RWPE2 (cell line): ENCODE measurements at regions not wholly inside any gene's neighbourhood (a gene's known extent, or its start where the extent isn't known, plus 50 kb on each side); places are given as distances from the start of the nearest gene placed in this dataset.

Source experiments
- ATAC-seq: fragments of 200-7000 bp; cut with Tn5 transposase; 3 replicates; pipeline ENCODE4 v1.9.1; 2021; ENCODE audit warnings: low read depth
- DNase-seq: peaks from one replicate; pipeline ENCODE4 v3.0.0-alpha.2; 2020; ENCODE audit warnings: low spot score
- H3K27ac ChIP-seq: fragments of 450-650 bp; 2 replicates; pipeline ENCODE4 v1.5.1; 2017; ENCODE audit warnings: mild to moderate bottlenecking; ENCODE audit not compliant: poor library complexity, severe bottlenecking
- H3K27me3 ChIP-seq: fragments of 250-450 bp; sonication (Bioruptor Pico); 2 replicates; pipeline ENCODE4 v1.5.1; 2021; ENCODE audit warnings: mild to moderate bottlenecking, moderate library complexity; ENCODE audit not compliant: insufficient read depth, poor library complexity, severe bottlenecking
- H3K36me3 ChIP-seq: fragments of 250-450 bp; sonication (Bioruptor Pico); 2 replicates; pipeline ENCODE4 v1.5.1; 2020; ENCODE audit warnings: low read depth, mild to moderate bottlenecking, moderate library complexity
- H3K4me1 ChIP-seq: fragments of 250-450 bp; sonication (Bioruptor Pico); 2 replicates; pipeline ENCODE4 v1.5.1; 2021; ENCODE audit warnings: mild to moderate bottlenecking, moderate library complexity; ENCODE audit not compliant: insufficient read depth, poor library complexity, severe bottlenecking
- H3K4me3 ChIP-seq: fragments of 250-450 bp; sonication (Bioruptor Pico); 2 replicates; pipeline ENCODE4 v1.5.1; 2021; ENCODE audit warnings: mild to moderate bottlenecking, moderate library complexity; ENCODE audit not compliant: severe bottlenecking
- H3K9me3 ChIP-seq: fragments of 250-450 bp; sonication (Bioruptor Pico); 2 replicates; pipeline ENCODE4 v1.5.1; 2021; ENCODE audit warnings: mild to moderate bottlenecking, moderate library complexity; ENCODE audit not compliant: severe bottlenecking
- CTCF ChIP-seq: fragments of 450-650 bp; IDR thresholded peaks from one replicate; pipeline ENCODE4 v1.5.1; 2017; ENCODE audit warnings: mild to moderate bottlenecking, moderate library complexity; ENCODE audit not compliant: poor library complexity, severe bottlenecking

- H3K4me3 ChIP-seq = no peak overlapping the region
- H3K4me1 ChIP-seq = no peaks in the 10 kb centered on the region
- TF ChIP-seq CTCF = no peak
- no peak overlapping the region for H3K27ac ChIP-seq
- ATAC-seq (no peak), DNase-seq (no peak)
- H3K9me3 ChIP-seq = no peaks in the 10 kb centered on the region
- H3K27me3 ChIP-seq = no peaks in the 10 kb centered on the region
- no peaks in the 10 kb centered on the region for H3K36me3 ChIP-seq
These were observed 1067.3 kb downstream of the FLRT2 start for GRCh38 chr14:86597279-86597678.

DNA sequence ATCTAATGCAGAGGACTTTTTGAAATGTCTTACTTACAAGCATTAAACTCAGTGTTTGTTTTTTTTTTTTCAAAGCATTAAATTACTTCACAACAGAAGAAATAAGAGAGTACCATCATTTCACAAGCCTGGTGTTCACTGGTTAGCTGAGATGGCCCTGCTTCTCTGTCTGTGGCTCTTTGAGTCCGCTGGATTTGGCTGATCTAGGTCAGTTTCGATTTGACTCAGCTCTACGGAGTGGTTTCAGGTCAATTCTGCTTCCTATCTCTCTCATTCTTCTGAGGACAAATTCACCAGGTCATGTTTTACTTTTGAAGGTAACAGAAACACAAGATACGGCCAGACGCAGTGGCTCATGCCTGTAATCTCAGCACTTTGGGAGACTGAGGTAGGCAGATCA is 1066.1 kb downstream of the FLRT2 start:
- DNase-seq = no peak

DNA sequence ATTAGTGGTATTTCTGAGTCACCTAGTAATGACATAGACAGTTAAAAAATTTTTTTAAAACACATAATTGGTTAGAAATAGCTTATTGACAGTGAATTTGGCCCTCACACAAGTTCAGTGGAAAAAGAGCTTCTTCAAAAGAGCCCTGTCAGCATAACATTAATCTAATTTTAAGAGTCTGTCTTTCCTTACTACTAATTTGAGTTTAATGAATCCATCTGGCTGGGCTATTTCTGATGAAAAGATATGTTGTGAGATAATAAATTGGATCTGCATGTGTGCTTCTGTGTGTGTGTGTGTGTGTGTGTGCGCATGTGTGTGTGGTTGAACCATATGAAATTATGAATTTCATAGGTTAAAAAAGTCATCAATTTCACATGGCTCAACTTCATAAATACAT is 1045.2 kb downstream of the FLRT2 start:
- DNase-seq (no peak), ATAC-seq (no peak)
- Histone ChIP-seq H3K9me3 (no peaks in the 10 kb centered on the region), H3K4me3 (no peak overlapping the region), H3K27me3 (no peaks in the 10 kb centered on the region), H3K36me3 (no peaks in the 10 kb centered on the region), H3K27ac (no peak overlapping the region), H3K4me1 (no peaks in the 10 kb centered on the region)
- TF ChIP-seq CTCF = no peak

More for the DNA sequence above, 1066.1 kb downstream of the FLRT2 start:
- no peaks in the 10 kb centered on the region for H3K4me1 ChIP-seq
- ATAC-seq = no peak
- H3K36me3 ChIP-seq = no peaks in the 10 kb centered on the region
- no peaks in the 10 kb centered on the region for H3K27me3 ChIP-seq
- no peak for TF ChIP-seq CTCF
- no peak overlapping the region for H3K27ac ChIP-seq
- no peak overlapping the region for H3K4me3 ChIP-seq
- H3K9me3 ChIP-seq = no peaks in the 10 kb centered on the region

DNA sequence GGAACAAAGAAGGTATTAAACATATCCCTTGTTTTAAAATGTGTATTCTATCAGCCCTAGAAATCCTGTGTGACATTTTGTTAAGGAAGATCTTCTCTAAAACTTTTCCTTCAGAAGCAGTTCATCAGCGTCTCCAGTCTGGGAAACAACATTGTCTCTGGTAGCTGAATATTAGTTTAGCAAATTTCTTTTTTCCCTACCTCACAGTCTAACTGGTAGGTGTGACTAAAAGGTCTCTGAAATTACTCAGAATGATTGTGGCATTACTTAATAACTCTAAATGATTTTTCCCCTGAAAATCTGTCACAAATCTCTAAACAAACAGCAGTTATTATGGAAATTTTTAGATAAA is 1044.8 kb downstream of the FLRT2 start:
- Histone ChIP-seq H3K27ac (no peak overlapping the region), H3K4me3 (no peak overlapping the region), H3K36me3 (no peaks in the 10 kb centered on the region), H3K9me3 (no peaks in the 10 kb centered on the region), H3K4me1 (no peaks in the 10 kb centered on the region), H3K27me3 (no peaks in the 10 kb centered on the region)
- no peak for TF ChIP-seq CTCF
- no peak for DNase-seq
- ATAC-seq = no peak

GRCh38 chr14:86574051-86574777 is 1044.3 kb downstream of the FLRT2 start:
- H3K27ac ChIP-seq = no peak overlapping the region
- no peak for TF ChIP-seq CTCF
- H3K4me3 ChIP-seq = no peak overlapping the region
- no peaks in the 10 kb centered on the region for H3K9me3 ChIP-seq
- no peak for DNase-seq
- no peak for ATAC-seq
- H3K36me3 ChIP-seq = no peaks in the 10 kb centered on the region
- no peaks in the 10 kb centered on the region for H3K4me1 ChIP-seq
- H3K27me3 ChIP-seq = no peaks in the 10 kb centered on the region
